A673 (cell line): ENCODE measurements at regions not wholly inside any gene's neighbourhood (a gene's known extent, or its start where the extent isn't known, plus 50 kb on each side); places are given as distances from the start of the nearest gene placed in this dataset.

Experiments used
- EZH2 ChIP-seq: fragments of 200-600 bp; sonication (generic); IDR thresholded peaks from 2 replicates; pipeline ENCODE4 v1.6.1; 2017; ENCODE audit warnings: borderline replicate concordance, low read depth, mild to moderate bottlenecking, mixed read lengths, antibody characterized with exemption, low read length; ENCODE audit not compliant: poor library complexity, severe bottlenecking
- TF ChIP-seq, protein P1 (sequence below): fragments of 300-800, 200-600 bp; sonication (generic); conservative IDR thresholded peaks from 2 replicates; pipeline ENCODE4 v1.5.1; 2017; ENCODE audit warnings: low read depth, mild to moderate bottlenecking, antibody characterized with exemption, low read length, moderate library complexity, mixed read lengths

DNA sequence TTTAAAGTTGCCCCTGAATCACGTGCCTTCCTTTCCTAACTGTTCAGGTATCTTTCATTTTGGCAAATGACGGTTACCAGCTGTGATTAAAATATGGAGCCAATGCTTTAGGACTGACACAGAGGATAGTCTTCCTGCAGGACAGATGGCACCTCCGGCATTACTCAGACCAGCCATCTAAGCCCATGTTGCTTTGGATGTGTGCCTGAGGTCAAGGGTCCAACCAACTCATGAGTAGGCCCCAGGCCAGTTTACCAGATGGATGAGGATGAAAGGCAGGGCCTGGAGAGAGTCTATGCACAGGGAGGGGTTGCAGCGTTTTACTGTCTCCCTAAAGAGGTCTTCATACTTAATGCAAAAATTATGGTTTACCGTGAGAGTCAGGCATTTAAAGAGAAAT is 174.0 kb upstream of the GATB start:
- TF ChIP-seq, protein P1, sequence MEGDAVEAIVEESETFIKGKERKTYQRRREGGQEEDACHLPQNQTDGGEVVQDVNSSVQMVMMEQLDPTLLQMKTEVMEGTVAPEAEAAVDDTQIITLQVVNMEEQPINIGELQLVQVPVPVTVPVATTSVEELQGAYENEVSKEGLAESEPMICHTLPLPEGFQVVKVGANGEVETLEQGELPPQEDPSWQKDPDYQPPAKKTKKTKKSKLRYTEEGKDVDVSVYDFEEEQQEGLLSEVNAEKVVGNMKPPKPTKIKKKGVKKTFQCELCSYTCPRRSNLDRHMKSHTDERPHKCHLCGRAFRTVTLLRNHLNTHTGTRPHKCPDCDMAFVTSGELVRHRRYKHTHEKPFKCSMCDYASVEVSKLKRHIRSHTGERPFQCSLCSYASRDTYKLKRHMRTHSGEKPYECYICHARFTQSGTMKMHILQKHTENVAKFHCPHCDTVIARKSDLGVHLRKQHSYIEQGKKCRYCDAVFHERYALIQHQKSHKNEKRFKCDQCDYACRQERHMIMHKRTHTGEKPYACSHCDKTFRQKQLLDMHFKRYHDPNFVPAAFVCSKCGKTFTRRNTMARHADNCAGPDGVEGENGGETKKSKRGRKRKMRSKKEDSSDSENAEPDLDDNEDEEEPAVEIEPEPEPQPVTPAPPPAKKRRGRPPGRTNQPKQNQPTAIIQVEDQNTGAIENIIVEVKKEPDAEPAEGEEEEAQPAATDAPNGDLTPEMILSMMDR = no peak
- no peak for TF ChIP-seq EZH2
